ENCODE measurements at regions not wholly inside any gene's neighbourhood (a gene's known extent, or its start where the extent isn't known, plus 50 kb on each side); places are given as distances from the start of the nearest gene placed in this dataset.
"Not testable (repeated sequence)": the region's sequence is repeated elsewhere in the genome, so short reads cannot be mapped to it uniquely, and the experiment has no call there.

DNA sequence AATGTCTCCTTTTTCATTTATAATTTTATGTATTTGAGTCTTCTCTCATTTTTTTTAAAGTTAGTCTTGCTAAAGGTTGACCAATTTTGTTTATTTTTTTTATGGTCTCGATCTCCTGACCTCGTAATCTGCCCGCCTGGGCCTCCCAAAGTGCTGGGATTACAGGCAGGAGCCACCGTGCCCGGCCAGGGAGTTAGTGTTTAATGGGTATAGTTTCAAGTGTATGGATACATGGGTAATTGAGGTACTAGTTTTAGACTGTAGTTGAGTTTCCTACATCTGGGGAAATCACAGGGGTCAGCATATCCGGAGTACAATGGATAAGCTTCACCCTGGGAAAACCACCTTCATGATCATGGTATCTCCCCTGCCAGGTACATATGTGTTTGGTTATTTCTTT is 267.3 kb upstream of the KCND2 start:
- WGBS, 4 donors, result 83 to 88% (median 85%) methylated on average over 6 of the region's 6 CpGs
- no peak overlapping the region for H3K27ac ChIP-seq
- H3K9me3 ChIP-seq, result no peaks in the 10 kb centered on the region
- H3K27me3 ChIP-seq, result peaks cover 0 to 5% (median 0%) of the 10 kb centered on the region in 9 donors
- DNase-seq (no peak), ATAC-seq (no peak)
- intact Hi-C loops (cut with DNase I), result no loop called here
- H3K36me3 ChIP-seq, result no peaks in the 10 kb centered on the region
- no peak overlapping the region for H3K4me3 ChIP-seq
- no peaks in the 10 kb centered on the region for H3K4me1 ChIP-seq
- TF ChIP-seq POLR2A (IDR thresholded peaks at IDR 0.05), result no peak
- TF ChIP-seq, protein P1, sequence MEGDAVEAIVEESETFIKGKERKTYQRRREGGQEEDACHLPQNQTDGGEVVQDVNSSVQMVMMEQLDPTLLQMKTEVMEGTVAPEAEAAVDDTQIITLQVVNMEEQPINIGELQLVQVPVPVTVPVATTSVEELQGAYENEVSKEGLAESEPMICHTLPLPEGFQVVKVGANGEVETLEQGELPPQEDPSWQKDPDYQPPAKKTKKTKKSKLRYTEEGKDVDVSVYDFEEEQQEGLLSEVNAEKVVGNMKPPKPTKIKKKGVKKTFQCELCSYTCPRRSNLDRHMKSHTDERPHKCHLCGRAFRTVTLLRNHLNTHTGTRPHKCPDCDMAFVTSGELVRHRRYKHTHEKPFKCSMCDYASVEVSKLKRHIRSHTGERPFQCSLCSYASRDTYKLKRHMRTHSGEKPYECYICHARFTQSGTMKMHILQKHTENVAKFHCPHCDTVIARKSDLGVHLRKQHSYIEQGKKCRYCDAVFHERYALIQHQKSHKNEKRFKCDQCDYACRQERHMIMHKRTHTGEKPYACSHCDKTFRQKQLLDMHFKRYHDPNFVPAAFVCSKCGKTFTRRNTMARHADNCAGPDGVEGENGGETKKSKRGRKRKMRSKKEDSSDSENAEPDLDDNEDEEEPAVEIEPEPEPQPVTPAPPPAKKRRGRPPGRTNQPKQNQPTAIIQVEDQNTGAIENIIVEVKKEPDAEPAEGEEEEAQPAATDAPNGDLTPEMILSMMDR (IDR thresholded peaks at IDR 0.05), result no peak

DNA sequence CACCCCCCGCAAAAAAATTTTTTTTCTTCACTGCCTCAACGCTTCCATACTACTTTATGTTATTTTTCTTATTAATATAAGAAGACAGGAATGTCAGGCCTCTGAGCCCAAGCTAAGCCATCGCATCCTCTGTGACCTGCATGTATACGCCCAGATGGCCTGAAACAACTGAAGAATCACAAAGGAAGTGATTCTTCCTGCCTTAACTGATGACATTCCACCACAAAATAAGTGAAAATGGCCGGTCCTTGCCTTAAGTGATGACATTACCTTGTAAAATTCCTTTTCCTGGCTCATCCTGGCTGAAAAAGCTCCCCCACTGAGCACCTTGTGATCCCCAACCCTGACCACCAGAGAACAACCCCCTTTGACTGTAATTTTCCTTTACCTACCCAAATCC is 258.7 kb upstream of the KCND2 start:
- DNase-seq; H3K9me3 ChIP-seq; H3K27me3 ChIP-seq; H3K36me3 ChIP-seq; ATAC-seq; intact Hi-C loops (cut with DNase I); H3K27ac ChIP-seq; H3K4me1 ChIP-seq; H3K4me3 ChIP-seq: not testable (repeated sequence)
- 73 to 80% (median 76%) methylated on average over 5 of the region's 5 CpGs for WGBS, 4 donors

DNA sequence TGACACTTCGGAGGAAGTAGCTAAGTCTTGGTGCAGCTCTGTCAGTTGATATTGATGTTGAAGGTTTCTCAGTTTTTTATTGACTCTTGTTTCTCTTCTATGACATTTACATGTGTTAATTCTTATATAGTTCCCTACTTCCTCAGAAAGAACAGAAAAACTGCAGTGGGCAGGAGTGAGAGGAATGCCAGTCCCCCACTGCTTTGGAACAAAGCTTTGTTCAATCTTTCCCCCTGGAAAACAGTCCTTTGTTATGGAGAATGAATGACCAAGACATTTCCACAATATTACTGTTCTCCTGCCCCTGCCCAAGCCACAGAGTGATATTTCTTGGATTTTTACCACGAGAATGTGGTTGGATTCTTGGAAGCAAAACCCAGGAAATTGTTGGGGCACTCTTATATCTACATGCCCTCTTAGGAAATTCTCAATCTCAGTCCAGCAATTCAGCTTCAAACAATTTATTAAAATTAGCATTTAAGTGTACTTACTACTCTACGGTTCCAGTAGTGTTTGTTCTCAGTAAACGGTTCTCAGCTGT is 258.0 kb upstream of the KCND2 start:
- 64 to 72% (median 68%) methylated on average over 4 of the region's 4 CpGs for WGBS, 4 donors
- ATAC-seq (no peak), DNase-seq (no peak)
- H3K9me3 ChIP-seq, result no peaks in the 10 kb centered on the region
- H3K27me3 ChIP-seq, result no peaks in the 10 kb centered on the region
- no peak overlapping the region for H3K27ac ChIP-seq
- H3K4me3 ChIP-seq, result no peak overlapping the region
- TF ChIP-seq, protein P1 (IDR thresholded peaks at IDR 0.05), result no peak
- TF ChIP-seq POLR2A (IDR thresholded peaks at IDR 0.05), result no peak
- no peaks in the 10 kb centered on the region for H3K36me3 ChIP-seq
- H3K4me1 ChIP-seq, result no peaks in the 10 kb centered on the region
- intact Hi-C loops (cut with DNase I), result no loop called here

DNA sequence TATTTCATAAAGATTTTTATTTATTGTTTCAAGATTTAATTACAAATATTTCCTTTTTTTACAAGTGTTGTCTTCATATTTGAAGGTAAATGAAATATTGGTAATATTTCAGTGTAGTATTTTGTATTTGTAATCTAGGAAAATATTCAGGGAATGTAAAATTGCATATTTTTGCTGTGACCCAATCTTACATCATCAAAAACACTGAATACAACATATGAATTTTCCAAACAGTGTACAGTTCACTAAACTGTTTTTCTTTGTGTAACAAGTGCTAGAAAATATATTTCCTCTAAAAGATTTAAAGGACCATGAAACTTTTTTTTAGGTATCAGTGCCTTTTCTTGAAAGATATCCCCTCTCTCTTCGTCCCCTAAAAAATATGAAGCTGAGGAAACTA is 251.9 kb upstream of the KCND2 start:
- WGBS, 4 donors, result 54 to 60% (median 58%) methylated on average over 1 of the region's 1 CpG
- no peaks in the 10 kb centered on the region for H3K9me3 ChIP-seq

DNA sequence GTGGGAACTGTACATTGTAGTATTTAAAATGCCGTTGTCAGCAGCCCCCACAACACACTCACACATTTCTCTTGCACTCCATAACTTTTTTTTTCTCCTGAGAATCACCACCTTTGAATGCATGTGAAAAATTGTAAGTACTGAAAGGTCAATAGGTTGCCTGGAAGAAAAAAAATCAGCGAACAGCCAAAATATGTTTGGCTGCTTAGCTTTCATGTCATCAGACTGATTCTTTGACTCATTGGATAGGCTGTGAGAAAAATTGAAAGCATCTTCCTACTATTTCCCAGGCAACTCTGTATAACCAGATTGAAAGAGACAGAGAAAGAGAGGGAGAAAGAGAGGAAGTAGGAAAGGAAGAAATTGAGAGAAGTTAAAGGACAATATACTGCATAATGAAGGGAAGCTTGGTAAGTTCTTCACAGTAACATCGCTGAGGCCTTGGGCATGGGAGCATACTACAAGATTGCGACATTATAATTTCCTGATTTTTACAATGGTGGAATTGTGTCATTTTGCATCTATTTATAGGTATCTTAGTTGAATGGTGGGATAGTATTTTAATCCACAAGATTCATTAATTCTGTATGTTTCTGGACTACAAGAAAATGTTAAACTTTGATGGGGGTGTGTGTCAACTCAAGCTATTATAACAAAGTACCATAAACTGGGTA is 249.3 kb upstream of the KCND2 start:
- no peak for ATAC-seq
- no peaks in the 10 kb centered on the region for H3K27me3 ChIP-seq
- no peak for TF ChIP-seq POLR2A (IDR thresholded peaks at IDR 0.05)
- TF ChIP-seq, protein P1 (IDR thresholded peaks at IDR 0.05), result no peak
- no peaks in the 10 kb centered on the region for H3K4me1 ChIP-seq
- no peak overlapping the region for H3K27ac ChIP-seq
- no peak overlapping the region for H3K4me3 ChIP-seq
- DNase-seq, result no peak
- 72 to 82% (median 80%) methylated on average over 4 of the region's 4 CpGs for WGBS, 4 donors
- no peaks in the 10 kb centered on the region for H3K9me3 ChIP-seq
- H3K36me3 ChIP-seq, result no peaks in the 10 kb centered on the region
- intact Hi-C loops (cut with DNase I), result no loop called here

More for the DNA sequence above, 251.9 kb upstream of the KCND2 start:
- TF ChIP-seq POLR2A (IDR thresholded peaks at IDR 0.05), result no peak
- DNase-seq (no peak), ATAC-seq (no peak)
- Histone ChIP-seq H3K4me1 (no peaks in the 10 kb centered on the region), H3K27ac (no peak overlapping the region), H3K36me3 (no peaks in the 10 kb centered on the region), H3K4me3 (no peak overlapping the region), H3K27me3 (no peaks in the 10 kb centered on the region)
- intact Hi-C loops (cut with DNase I), result no loop called here

All from heart left ventricle (tissue), 16 donors.